Gastrocnemius medialis (tissue), 4 donors: ENCODE measurements at regions not wholly inside any gene's neighbourhood (a gene's known extent, or its start where the extent isn't known, plus 50 kb on each side); places are given as distances from the start of the nearest gene placed in this dataset.

Experiments used
- CTCF ChIP-seq, 5 experiments: fragments of 450-650 bp in 3 of 5; fragments of 200-600 bp in 2 of 5; sonication (generic) in 2 of 5; IDR thresholded peaks in 4 of 5; conservative IDR thresholded peaks in 1 of 5; 1 replicate in 4 of 5; 2 replicates in 1 of 5; pipeline ENCODE4 v1.5.1; 2016 to 2019; ENCODE audit warnings: antibody characterized with exemption in 5 of 5, mild to moderate bottlenecking in 3 of 5, moderate library complexity in 3 of 5
- POLR2A ChIP-seq, 2 donors: fragments of 450-650 bp; IDR thresholded peaks; one replicate each; pipeline ENCODE4 v1.6.1; 2017; ENCODE audit warnings: antibody characterized with exemption in 2 of 2, mild to moderate bottlenecking in 2 of 2, moderate library complexity in 2 of 2

DNA sequence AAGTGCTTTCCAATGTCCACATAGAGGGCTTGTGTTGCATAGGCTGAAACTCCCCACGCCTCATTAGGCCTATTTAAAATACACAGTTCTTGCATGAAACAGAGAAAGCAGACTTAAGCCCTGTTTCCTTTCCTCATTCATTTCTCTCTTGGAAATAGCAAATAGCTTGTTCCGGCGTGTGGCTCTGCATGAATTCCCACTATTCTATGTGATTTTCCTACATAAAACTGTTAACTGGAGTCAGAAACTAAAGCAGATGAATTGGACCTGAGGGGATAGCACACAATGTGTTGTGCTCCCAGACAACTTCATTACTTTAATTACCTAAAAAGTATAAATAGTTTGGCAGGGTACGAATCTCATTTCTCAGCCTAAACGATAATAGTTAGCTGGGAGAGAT is 981.5 kb downstream of the SORCS1 start:
- TF ChIP-seq CTCF (IDR thresholded peaks at IDR 0.05 in 4 of 5, conservative IDR thresholded peaks at IDR 0.05 in 1 of 5) (no peak), POLR2A (IDR thresholded peaks at IDR 0.05) (no peak)
